ENCODE measurements at regions not wholly inside any gene's neighbourhood (a gene's known extent, or its start where the extent isn't known, plus 50 kb on each side); places are given as distances from the start of the nearest gene placed in this dataset.

GRCh38 chr9:82234160-82234943, 245.8 kb downstream of the SPATA31D1 start:
- TF ChIP-seq CTCF (IDR thresholded peaks at IDR 0.05; ENCODE audit: low read depth, low read length) = no peak
- H3K4me3 ChIP-seq (ENCODE audit: low read depth, low read length) = no peak overlapping the region

GRCh38 chr9:82242285-82242963, 253.9 kb downstream of the SPATA31D1 start:
- TF ChIP-seq CTCF (IDR thresholded peaks at IDR 0.05; ENCODE audit: low read depth, low read length) = no peak
- no peak overlapping the region for H3K4me3 ChIP-seq (ENCODE audit: low read depth, low read length)

GRCh38 chr9:82247318-82247717, 258.7 kb downstream of the SPATA31D1 start:
- no peak for TF ChIP-seq CTCF (IDR thresholded peaks at IDR 0.05; ENCODE audit: low read depth, low read length)
- no peak overlapping the region for H3K4me3 ChIP-seq (ENCODE audit: low read depth, low read length)

- H3K4me3 ChIP-seq (ENCODE audit: low read depth, low read length) = no peak overlapping the region
- TF ChIP-seq CTCF (IDR thresholded peaks at IDR 0.05; ENCODE audit: low read depth, low read length) = no peak
These were observed 263.5 kb downstream of the SPATA31D1 start for GRCh38 chr9:82252116-82252515.

- no peak for TF ChIP-seq CTCF (IDR thresholded peaks at IDR 0.05; ENCODE audit: low read depth, low read length)
- H3K4me3 ChIP-seq (ENCODE audit: low read depth, low read length) = no peak overlapping the region
These were observed 266.2 kb downstream of the SPATA31D1 start for GRCh38 chr9:82254646-82255367.

GRCh38 chr9:82255481-82256176, 267.1 kb downstream of the SPATA31D1 start:
- no peak overlapping the region for H3K4me3 ChIP-seq (ENCODE audit: low read depth, low read length)
- no peak for TF ChIP-seq CTCF (IDR thresholded peaks at IDR 0.05; ENCODE audit: low read depth, low read length)

Measured in WI38 (cell line).